GM23248 (cell line): ENCODE measurements at regions not wholly inside any gene's neighbourhood (a gene's known extent, or its start where the extent isn't known, plus 50 kb on each side); places are given as distances from the start of the nearest gene placed in this dataset.

ENCODE experiments used
- EZH2 ChIP-seq: fragments of 200-600 bp; sonication (generic); IDR thresholded peaks from 2 replicates; pipeline ENCODE4 v1.6.1; 2018; ENCODE audit warnings: antibody characterized with exemption, mild to moderate bottlenecking; ENCODE audit not compliant: insufficient read depth, poor library complexity, severe bottlenecking
- EZH2phosphoT487 ChIP-seq: fragments of 200-600 bp; sonication (generic); IDR thresholded peaks from 2 replicates; pipeline ENCODE4 v1.6.1; 2018; ENCODE audit warnings: antibody characterized with exemption, moderate library complexity, mild to moderate bottlenecking, low read depth; ENCODE audit not compliant: insufficient read depth

DNA sequence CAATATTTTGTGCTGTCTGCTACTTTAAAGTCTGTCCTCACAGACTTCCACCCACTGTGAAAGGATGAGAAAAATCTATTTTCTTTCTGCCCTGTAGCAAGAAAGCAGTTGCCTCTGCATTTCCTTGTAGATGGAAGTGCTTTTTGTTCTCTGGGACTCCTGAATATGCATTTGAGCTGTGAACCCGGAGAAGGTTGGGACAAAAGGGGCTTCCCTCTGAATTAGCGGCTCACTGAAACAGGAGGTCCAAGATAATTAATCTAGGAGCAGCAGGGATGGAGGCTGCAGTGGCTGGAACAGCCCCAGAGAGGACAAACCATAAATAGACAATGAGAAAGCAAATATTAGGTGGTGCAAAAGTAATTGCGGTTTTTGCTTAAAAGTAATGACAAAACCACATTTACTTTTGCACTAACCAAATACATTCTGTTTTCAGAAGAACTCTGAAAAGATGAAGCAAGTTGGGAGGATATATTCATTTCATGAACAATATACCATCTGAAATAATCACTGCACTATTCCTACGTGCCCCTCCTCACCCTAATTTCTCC is 143.4 kb upstream of the KBTBD8 start:
- TF ChIP-seq EZH2phosphoT487 (no peak), EZH2 (no peak)
